DOHH2 (cell line): ENCODE measurements at regions not wholly inside any gene's neighbourhood (a gene's known extent, or its start where the extent isn't known, plus 50 kb on each side); places are given as distances from the start of the nearest gene placed in this dataset.

Experiments
- CTCF ChIP-seq: fragments of 200-600 bp; sonication (generic); IDR thresholded peaks from one replicate; pipeline ENCODE4 v1.5.1; 2014; ENCODE audit warnings: antibody characterized with exemption, mild to moderate bottlenecking, low read depth, low read length; ENCODE audit not compliant: poor library complexity, severe bottlenecking
- EZH2phosphoT487 ChIP-seq: fragments of 200-600 bp; sonication (generic); IDR thresholded peaks from 2 replicates; pipeline ENCODE4 v1.6.1; 2017; ENCODE audit warnings: borderline replicate concordance, mild to moderate bottlenecking, antibody characterized with exemption, low read length, moderate library complexity, mixed read lengths

GRCh38 chr12:127239781-127240180 lies 1027.2 kb upstream of the TMEM132C start:
- TF ChIP-seq CTCF (no peak), EZH2phosphoT487 (no peak)
